ENCODE measurements at regions not wholly inside any gene's neighbourhood (a gene's known extent, or its start where the extent isn't known, plus 50 kb on each side); places are given as distances from the start of the nearest gene placed in this dataset.

GRCh38 chr10:57864765-57865680 is 402.7 kb downstream of the IPMK start:
- Histone ChIP-seq H3K9me3 (no peaks in the 10 kb centered on the region), H3K27ac (no peak overlapping the region), H3K4me3 (no peak overlapping the region), H3K4me2 (no peak overlapping the region), H3K36me3 (no peaks in the 10 kb centered on the region), H3K4me1 (no peaks in the 10 kb centered on the region), H3K27me3 (no peaks in the 10 kb centered on the region), H3K9ac (no peak overlapping the region), H4K20me1 (no peaks in the 10 kb centered on the region)
- TF ChIP-seq Cebpa-rat (IDR thresholded peaks at IDR 0.05), result no peak

- TF ChIP-seq Cebpa-rat (IDR thresholded peaks at IDR 0.05), result no peak
- Histone ChIP-seq H3K27ac (no peak overlapping the region), H4K20me1 (no peaks in the 10 kb centered on the region), H3K4me3 (no peak overlapping the region), H3K27me3 (no peaks in the 10 kb centered on the region), H3K4me2 (no peak overlapping the region), H3K4me1 (no peaks in the 10 kb centered on the region), H3K9ac (no peak overlapping the region), H3K36me3 (no peaks in the 10 kb centered on the region), H3K9me3 (no peaks in the 10 kb centered on the region)
Measured at GRCh38 chr10:57849691-57850357, 417.9 kb downstream of the IPMK start.

- no peak overlapping the region for H3K4me2 ChIP-seq
Measured at GRCh38 chr10:57846307-57847065, 421.2 kb downstream of the IPMK start.

DNA sequence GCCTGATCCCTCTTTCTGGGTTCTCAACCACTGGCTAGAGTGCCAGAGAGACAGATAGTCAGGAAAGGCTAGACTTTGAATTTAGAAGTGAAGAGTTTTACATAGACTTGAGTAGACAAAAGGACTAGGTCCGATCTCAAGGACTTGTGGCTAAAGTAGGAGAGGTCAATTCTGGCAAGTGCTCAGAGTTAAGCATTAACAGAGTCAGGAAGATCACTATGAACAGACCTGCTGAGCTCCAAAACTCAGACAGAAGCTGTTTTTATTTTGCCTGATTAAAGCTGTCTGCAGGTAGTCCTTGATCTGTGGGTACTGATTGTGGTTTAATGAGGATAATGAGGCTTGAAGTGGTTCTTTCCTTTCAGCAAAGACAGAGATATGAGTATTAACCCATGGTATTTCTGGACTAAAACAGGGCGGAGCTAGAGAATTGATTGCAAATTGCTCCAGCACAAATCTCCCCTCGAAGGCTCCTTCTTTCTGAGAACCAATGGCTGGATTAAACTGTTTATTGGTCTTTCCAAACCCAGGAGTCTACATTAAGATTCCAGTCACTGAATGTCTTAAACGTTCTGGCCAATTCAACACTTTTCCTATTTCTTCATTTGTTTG is 423.2 kb downstream of the IPMK start:
- Histone ChIP-seq H3K4me3 (no peak overlapping the region), H3K9me3 (peaks cover 14% of the 10 kb centered on the region), H3K27me3 (no peaks in the 10 kb centered on the region), H3K4me1 (no peaks in the 10 kb centered on the region), H3K4me2 (no peak overlapping the region), H3K36me3 (no peaks in the 10 kb centered on the region), H4K20me1 (no peaks in the 10 kb centered on the region), H3K9ac (no peak overlapping the region), H3K27ac (no peak overlapping the region)
- no peak for TF ChIP-seq Cebpa-rat (IDR thresholded peaks at IDR 0.05)

More at GRCh38 chr10:57846307-57847065, 421.2 kb downstream of the IPMK start:
- TF ChIP-seq Cebpa-rat (IDR thresholded peaks at IDR 0.05), result no peak
- H4K20me1 ChIP-seq, result no peaks in the 10 kb centered on the region
- no peaks in the 10 kb centered on the region for H3K4me1 ChIP-seq
- H3K27me3 ChIP-seq, result no peaks in the 10 kb centered on the region
- H3K36me3 ChIP-seq, result no peaks in the 10 kb centered on the region
- H3K27ac ChIP-seq, result no peak overlapping the region
- H3K9ac ChIP-seq, result no peak overlapping the region
- H3K9me3 ChIP-seq, result peaks cover 6% of the 10 kb centered on the region; the same call in 1 of the 2 replicates
- no peak overlapping the region for H3K4me3 ChIP-seq

GRCh38 chr10:57830877-57831560 is 436.7 kb downstream of the IPMK start:
- no peak overlapping the region for H3K27ac ChIP-seq
- TF ChIP-seq Cebpa-rat (IDR thresholded peaks at IDR 0.05), result no peak
- H3K4me3 ChIP-seq, result no peak overlapping the region
- no peaks in the 10 kb centered on the region for H3K9me3 ChIP-seq
- no peaks in the 10 kb centered on the region for H3K36me3 ChIP-seq
- H3K27me3 ChIP-seq, result no peaks in the 10 kb centered on the region
- no peaks in the 10 kb centered on the region for H4K20me1 ChIP-seq
- no peaks in the 10 kb centered on the region for H3K4me1 ChIP-seq
- no peak overlapping the region for H3K4me2 ChIP-seq
- H3K9ac ChIP-seq, result no peak overlapping the region

DNA sequence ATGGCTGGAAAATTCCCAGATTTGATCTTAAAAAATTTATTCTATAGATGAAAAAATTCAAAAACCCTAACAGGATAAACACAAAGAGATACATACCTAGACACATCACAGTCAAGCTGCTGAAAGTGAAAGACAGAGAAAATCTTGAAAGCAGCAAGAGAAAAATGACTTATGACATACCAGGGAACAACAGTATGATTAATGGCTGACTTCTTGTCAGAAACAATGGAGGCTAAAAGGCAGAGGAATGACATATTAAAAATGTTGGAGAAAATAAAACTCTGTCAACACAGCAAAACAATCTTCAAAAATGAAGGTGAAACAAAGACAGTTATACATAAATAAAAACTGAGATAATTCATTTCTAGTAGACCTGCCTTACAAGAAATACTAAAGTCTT is 442.7 kb downstream of the IPMK start:
- no peaks in the 10 kb centered on the region for H3K27me3 ChIP-seq

DNA sequence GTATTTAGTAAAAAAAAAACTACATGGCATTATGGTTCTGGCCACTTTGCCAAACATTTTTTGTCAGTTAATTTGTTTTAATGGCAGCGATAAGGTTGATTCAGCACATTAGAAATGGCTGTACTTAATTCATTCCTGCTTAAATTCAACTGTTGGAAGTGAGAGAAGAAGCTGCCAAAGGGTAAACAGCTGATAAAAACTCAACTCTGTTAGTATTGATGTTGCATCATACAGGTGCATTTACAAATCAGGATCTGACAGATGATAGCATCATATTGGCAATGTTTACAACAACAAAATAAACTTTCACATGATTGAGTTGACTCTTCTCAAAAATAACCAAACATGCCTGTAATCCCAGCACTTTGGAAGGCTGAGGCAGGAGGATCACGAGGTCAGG is 444.3 kb downstream of the IPMK start:
- Histone ChIP-seq H3K4me3 (no peak overlapping the region), H3K4me2 (no peak overlapping the region), H3K27ac (no peak overlapping the region), H3K4me1 (no peaks in the 10 kb centered on the region), H3K9me3 (no peaks in the 10 kb centered on the region), H3K36me3 (no peaks in the 10 kb centered on the region), H3K9ac (no peak overlapping the region), H3K27me3 (no peaks in the 10 kb centered on the region), H4K20me1 (no peaks in the 10 kb centered on the region)
- no peak for TF ChIP-seq Cebpa-rat (IDR thresholded peaks at IDR 0.05)

More for the DNA sequence above, 442.7 kb downstream of the IPMK start:
- no peak overlapping the region for H3K4me2 ChIP-seq
- no peaks in the 10 kb centered on the region for H3K36me3 ChIP-seq
- no peak overlapping the region for H3K27ac ChIP-seq
- no peaks in the 10 kb centered on the region for H3K9me3 ChIP-seq
- H3K4me1 ChIP-seq, result no peaks in the 10 kb centered on the region
- no peak for TF ChIP-seq Cebpa-rat (IDR thresholded peaks at IDR 0.05)
- no peaks in the 10 kb centered on the region for H4K20me1 ChIP-seq
- H3K9ac ChIP-seq, result no peak overlapping the region
- H3K4me3 ChIP-seq, result no peak overlapping the region

- TF ChIP-seq Cebpa-rat (IDR thresholded peaks at IDR 0.05), result no peak
- Histone ChIP-seq H3K36me3 (no peaks in the 10 kb centered on the region), H4K20me1 (no peaks in the 10 kb centered on the region), H3K9ac (no peak overlapping the region), H3K9me3 (no peaks in the 10 kb centered on the region), H3K27me3 (no peaks in the 10 kb centered on the region), H3K4me3 (no peak overlapping the region), H3K4me2 (no peak overlapping the region), H3K27ac (no peak overlapping the region), H3K4me1 (no peaks in the 10 kb centered on the region)
Measured at GRCh38 chr10:57822965-57823364, 444.7 kb downstream of the IPMK start.

DNA sequence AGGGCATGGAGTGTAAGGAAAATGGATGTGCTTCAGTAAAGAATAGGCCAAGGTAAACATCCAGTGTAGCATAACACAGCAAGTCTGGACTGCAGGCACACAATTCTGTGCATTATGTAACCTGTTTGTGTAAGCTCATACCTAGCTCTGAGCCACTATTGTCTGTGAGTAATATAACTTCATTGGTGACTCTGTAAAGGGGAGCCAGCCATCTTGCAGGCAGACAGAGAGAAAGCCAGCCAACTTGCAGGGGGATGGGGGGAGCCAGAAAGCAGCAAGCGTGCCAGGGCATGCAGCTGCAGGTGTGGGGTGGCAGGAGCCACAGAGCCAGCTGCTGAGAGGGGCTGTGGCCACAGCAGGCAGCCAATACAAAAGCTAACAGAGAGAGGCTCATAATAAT is 449.2 kb downstream of the IPMK start:
- H3K27ac ChIP-seq, result no peak overlapping the region
- H3K4me1 ChIP-seq, result no peaks in the 10 kb centered on the region
- no peak overlapping the region for H3K4me3 ChIP-seq
- no peaks in the 10 kb centered on the region for H3K36me3 ChIP-seq
- H4K20me1 ChIP-seq, result no peaks in the 10 kb centered on the region
- H3K27me3 ChIP-seq, result no peaks in the 10 kb centered on the region
- no peaks in the 10 kb centered on the region for H3K9me3 ChIP-seq
- TF ChIP-seq Cebpa-rat (IDR thresholded peaks at IDR 0.05), result no peak
- H3K4me2 ChIP-seq, result no peak overlapping the region
- no peak overlapping the region for H3K9ac ChIP-seq

Data from BLaER1 (cell line).